ENCODE measurements at regions not wholly inside any gene's neighbourhood (a gene's known extent, or its start where the extent isn't known, plus 50 kb on each side); places are given as distances from the start of the nearest gene placed in this dataset.

DNA sequence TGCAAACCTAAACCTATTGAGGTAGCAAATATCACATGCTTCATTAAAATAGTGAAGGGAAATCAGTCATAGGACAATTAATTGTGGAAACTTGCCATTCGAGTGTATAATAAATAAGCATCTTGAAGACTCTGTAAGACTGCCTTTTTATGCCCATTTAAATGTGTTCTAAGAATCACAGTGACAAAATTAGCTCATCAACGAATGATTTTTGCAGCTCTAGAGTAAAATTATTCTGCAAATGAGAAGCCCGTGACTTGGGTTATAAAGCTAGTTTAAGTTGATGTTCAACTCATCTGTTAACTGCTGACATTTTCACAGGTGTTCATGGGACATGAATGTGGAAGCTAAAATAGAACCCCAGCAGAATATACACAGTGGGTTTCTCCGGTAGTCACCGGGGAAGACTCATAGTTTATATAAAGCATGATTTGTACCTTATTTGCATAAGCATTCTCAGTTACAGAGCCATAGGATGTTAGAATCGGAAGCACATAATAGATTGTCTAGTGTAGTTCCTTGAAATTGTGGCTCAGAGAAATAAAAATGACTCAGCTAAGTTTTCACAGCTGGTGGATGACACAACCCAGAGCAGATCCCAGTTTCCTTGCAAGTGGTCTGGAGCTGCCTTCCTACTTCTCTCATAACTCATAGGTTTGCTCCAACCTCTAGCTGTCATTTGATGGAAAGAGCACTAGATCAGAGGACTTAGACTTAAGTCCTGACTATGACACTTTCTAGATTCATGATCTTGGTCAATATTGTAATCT is 107.3 kb downstream of the UCHL5 start:
- TF ChIP-seq CTCF (IDR thresholded peaks at IDR 0.05): no peak
- no peak for TF ChIP-seq POLR2A (IDR thresholded peaks at IDR 0.05)
- TF ChIP-seq POLR2AphosphoS5 (IDR thresholded peaks at IDR 0.05): no peak

Data from breast epithelium (tissue), 3 donors.